Prostate gland (tissue), 2 donors: ENCODE measurements at regions not wholly inside any gene's neighbourhood (a gene's known extent, or its start where the extent isn't known, plus 50 kb on each side); places are given as distances from the start of the nearest gene placed in this dataset.

Source experiments
- CTCF ChIP-seq, 4 experiments: fragments of 200-600 bp in 2 of 4; fragments of 450-650 bp in 2 of 4; sonication (generic) in 2 of 4; IDR thresholded peaks; 1 replicate in 3 of 4; 2 replicates in 1 of 4; pipeline ENCODE4 v1.5.1; 2016 to 2019; ENCODE audit warnings: antibody characterized with exemption in 4 of 4, mild to moderate bottlenecking in 2 of 4, moderate library complexity in 2 of 4
- POLR2A ChIP-seq: fragments of 450-650 bp; IDR thresholded peaks from one replicate; pipeline ENCODE4 v1.6.1; 2016; ENCODE audit warnings: antibody characterized with exemption, mild to moderate bottlenecking

- no peak for TF ChIP-seq POLR2A
- TF ChIP-seq CTCF (IDR thresholded peaks at IDR 0.05): no peak
These were observed 286.7 kb downstream of the TLE4 start for GRCh38 chr9:79858508-79858907.
